CD14-positive monocyte (primary cell): ENCODE measurements at regions not wholly inside any gene's neighbourhood (a gene's known extent, or its start where the extent isn't known, plus 50 kb on each side); places are given as distances from the start of the nearest gene placed in this dataset.

Source experiments
- DNase-seq, 3 donors: peaks; one replicate each; pipeline ENCODE4 v3.0.0-alpha.2; 2011 to 2022
- H2AFZ ChIP-seq: 2 replicates; pipeline ENCODE4 v1.6.0; 2012; ENCODE audit warnings: mild to moderate bottlenecking, low read depth, low read length, inconsistent platforms; ENCODE audit not compliant: insufficient read depth, poor library complexity, severe bottlenecking
- H3K27ac ChIP-seq, 2 donors: 1 replicate in 1 of 2; 2 replicates in 1 of 2; pipeline ENCODE4 v1.5.1; 2012 to 2013; ENCODE audit warnings: low read length in 2 of 2, control low read depth in 1 of 2, inconsistent platforms in 1 of 2, low read depth in 1 of 2, mild to moderate bottlenecking in 1 of 2
- H3K27me3 ChIP-seq, 2 donors: one replicate each; pipeline versions ENCODE4 v1.6.0 to v1.6.1; 2011 to 2013; ENCODE audit warnings: low read length in 2 of 2; ENCODE audit not compliant: control insufficient read depth in 2 of 2, insufficient read depth in 2 of 2
- H3K36me3 ChIP-seq, 2 donors: replicated peaks in 1 of 2; 1 replicate in 1 of 2; 2 replicates in 1 of 2; pipeline versions ENCODE4 v1.5.1 to v1.6.1; 2012 to 2013; ENCODE audit warnings: low read length in 2 of 2, control low read depth in 1 of 2, inconsistent platforms in 1 of 2, mild to moderate bottlenecking in 1 of 2; ENCODE audit not compliant: insufficient read depth in 2 of 2, control insufficient read depth in 1 of 2
- H3K4me1 ChIP-seq, 2 donors: 1 replicate in 1 of 2; 2 replicates in 1 of 2; pipeline versions ENCODE4 v1.5.1 to v1.6.1; 2012 to 2013; ENCODE audit warnings: low read length in 2 of 2, control low read depth in 1 of 2, inconsistent platforms in 1 of 2, mild to moderate bottlenecking in 1 of 2, moderate library complexity in 1 of 2; ENCODE audit not compliant: insufficient read depth in 2 of 2, control insufficient read depth in 1 of 2
- H3K4me2 ChIP-seq: replicated peaks from 2 replicates; pipeline ENCODE3; 2012; ENCODE audit warnings: low read length, moderate library complexity, mild to moderate bottlenecking; ENCODE audit not compliant: poor library complexity, severe bottlenecking; ENCODE audit errors: extremely low read depth
- H3K4me3 ChIP-seq, 3 experiments: fragments of 200-600 bp in 1 of 3; sonication (generic) in 1 of 3; replicated peaks in 1 of 3; 1 replicate in 2 of 3; 2 replicates in 1 of 3; pipeline ENCODE4 v1.5.1; 2011 to 2013; ENCODE audit warnings: low read length in 3 of 3, mild to moderate bottlenecking in 3 of 3, control low read depth in 2 of 3, low read depth in 2 of 3, inconsistent platforms in 1 of 3, moderate library complexity in 1 of 3
- H3K79me2 ChIP-seq: 2 replicates; pipeline ENCODE4 v1.6.0; 2012; ENCODE audit warnings: mild to moderate bottlenecking, control low read depth, inconsistent platforms, low read length, moderate library complexity; ENCODE audit not compliant: insufficient read depth
- H3K9ac ChIP-seq: 2 replicates; pipeline ENCODE4 v1.6.0; 2017; ENCODE audit warnings: low read length, mild to moderate bottlenecking; ENCODE audit not compliant: insufficient read depth, poor library complexity, severe bottlenecking
- H3K9me3 ChIP-seq, 2 donors: replicated peaks in 1 of 2; 1 replicate in 1 of 2; 2 replicates in 1 of 2; pipeline versions ENCODE4 v1.5.1 to v1.6.1; 2012 to 2013; ENCODE audit warnings: low read length in 2 of 2, control low read depth in 1 of 2; ENCODE audit not compliant: control insufficient read depth in 1 of 2, insufficient read depth in 1 of 2
- H4K20me1 ChIP-seq: 2 replicates; pipeline ENCODE4 v1.6.0; 2012; ENCODE audit warnings: mild to moderate bottlenecking, low read length, control low read depth, moderate library complexity; ENCODE audit not compliant: insufficient read depth
- H3K27ac Mint-ChIP-seq, 7 donors: one replicate each; pipeline ENCODE4 v1.8.0; 2020; ENCODE audit warnings: mild to moderate bottlenecking in 7 of 7, mixed read lengths in 7 of 7, moderate library complexity in 6 of 7, inconsistent platforms in 2 of 7
- H3K27me3 Mint-ChIP-seq, 3 donors: one replicate each; pipeline ENCODE4 v1.8.0; 2021 to 2022; ENCODE audit warnings: low read depth in 3 of 3, mild to moderate bottlenecking in 3 of 3, mixed read lengths in 3 of 3, moderate library complexity in 3 of 3, inconsistent platforms in 1 of 3
- H3K36me3 Mint-ChIP-seq, 2 donors: one replicate each; pipeline ENCODE4 v1.8.0; 2020; ENCODE audit warnings: mixed read lengths in 2 of 2, inconsistent platforms in 1 of 2, mild to moderate bottlenecking in 1 of 2
- H3K4me1 Mint-ChIP-seq: one replicate; pipeline ENCODE4 v1.8.0; 2020; ENCODE audit warnings: mild to moderate bottlenecking, mixed read lengths
- H3K4me3 Mint-ChIP-seq, 2 donors: one replicate each; pipeline ENCODE4 v1.8.0; 2020; ENCODE audit warnings: mild to moderate bottlenecking in 2 of 2, mixed read lengths in 2 of 2, moderate library complexity in 1 of 2
- H3K9me3 Mint-ChIP-seq, 7 donors: one replicate each; pipeline ENCODE4 v1.8.0; 2020 to 2022; ENCODE audit warnings: mixed read lengths in 7 of 7, mild to moderate bottlenecking in 6 of 7, moderate library complexity in 6 of 7, inconsistent platforms in 2 of 7
- CTCF ChIP-seq: fragments of 200-600 bp; IDR thresholded peaks from one replicate; pipeline ENCODE4 v1.8.0; 2022; ENCODE audit warnings: antibody characterized with exemption, mild to moderate bottlenecking
- intact Hi-C, 2 donors: fragments of 100-400 bp; cut with micrococcal nuclease; formaldehyde crosslinking; loops; one replicate each; pipeline versions ENCODE4 v1.15.0 to v1.15.1; 2023

GRCh38 chr22:22997262-22997898, 72.9 kb upstream of the GNAZ start:
- Histone ChIP-seq H3K4me1 (peaks cover 5 to 14% of the 10 kb centered on the region in 2 donors), H3K79me2 (no peaks in the 10 kb centered on the region), H3K36me3 (no peaks in the 10 kb centered on the region), H2AFZ (no peak overlapping the region), H3K27ac (no peak overlapping the region), H3K9ac (no peak overlapping the region), H3K9me3 (peaks cover 9 to 16% of the 10 kb centered on the region in 2 donors), H3K27me3 (peaks cover 0 to 2% of the 10 kb centered on the region in 2 donors), H3K4me3 (no peak overlapping the region), H4K20me1 (no peaks in the 10 kb centered on the region), H3K4me2 (no peak overlapping the region)
- no peak for TF ChIP-seq CTCF
- peaks cover 12 to 31% (median 20%) of the 10 kb centered on the region in 7 donors for H3K9me3 Mint-ChIP-seq
- no peak for DNase-seq
- intact Hi-C loops = no loop called here
- no peak overlapping the region for H3K4me3 Mint-ChIP-seq
- H3K27ac Mint-ChIP-seq = no peak overlapping the region
- H3K27me3 Mint-ChIP-seq = peaks cover 0 to 19% (median 8%) of the 10 kb centered on the region in 3 donors
- peaks cover 11% of the 10 kb centered on the region for H3K4me1 Mint-ChIP-seq
- no peaks in the 10 kb centered on the region for H3K36me3 Mint-ChIP-seq

- peaks cover 9 to 16% of the 10 kb centered on the region in 2 donors for H3K9me3 ChIP-seq
- H3K27me3 Mint-ChIP-seq = peaks cover 0 to 15% (median 8%) of the 10 kb centered on the region in 3 donors
- H3K27ac Mint-ChIP-seq = no peak overlapping the region
- H3K9ac ChIP-seq = no peak overlapping the region
- no peaks in the 10 kb centered on the region for H4K20me1 ChIP-seq
- H3K4me2 ChIP-seq = no peak overlapping the region
- H3K27ac ChIP-seq = no peak overlapping the region
- no peak overlapping the region for H3K4me3 ChIP-seq
- DNase-seq = no peak
- peaks cover 11% of the 10 kb centered on the region for H3K4me1 Mint-ChIP-seq
- no peaks in the 10 kb centered on the region for H3K36me3 Mint-ChIP-seq
- peaks cover 12 to 31% (median 21%) of the 10 kb centered on the region in 7 donors for H3K9me3 Mint-ChIP-seq
- intact Hi-C loops = no loop called here
- no peaks in the 10 kb centered on the region for H3K36me3 ChIP-seq
- peaks cover 5 to 14% of the 10 kb centered on the region in 2 donors for H3K4me1 ChIP-seq
- no peak overlapping the region for H3K4me3 Mint-ChIP-seq
- H2AFZ ChIP-seq = no peak overlapping the region
- no peak for TF ChIP-seq CTCF
- H3K79me2 ChIP-seq = no peaks in the 10 kb centered on the region
- peaks cover 0 to 2% of the 10 kb centered on the region in 2 donors for H3K27me3 ChIP-seq
Observed at GRCh38 chr22:22997988-22998387, 72.3 kb upstream of the GNAZ start.
